ENCODE measurements at regions not wholly inside any gene's neighbourhood (a gene's known extent, or its start where the extent isn't known, plus 50 kb on each side); places are given as distances from the start of the nearest gene placed in this dataset.

GRCh38 chr2:2739231-2739795 is 408.2 kb upstream of the MYT1L start:
- no TSS peak for BruUV-seq (replicated peaks)
- Histone ChIP-seq H3K4me3 (ENCODE audit: low read depth, low read length, poor library complexity, severe bottlenecking) (no peak overlapping the region), H3K9me3 (ENCODE audit: low read length) (no peaks in the 10 kb centered on the region), H3K9me2 (ENCODE audit: insufficient read depth, low read length) (no peaks in the 10 kb centered on the region), H3K4me2 (ENCODE audit: low read length) (no peak overlapping the region), H4K20me1 (ENCODE audit: insufficient read depth, low read length) (no peaks in the 10 kb centered on the region), H3K4me1 (ENCODE audit: insufficient read depth, low read length, poor library complexity, severe bottlenecking) (no peaks in the 10 kb centered on the region), H3K79me2 (ENCODE audit: insufficient read depth, low read depth, low read length) (no peaks in the 10 kb centered on the region), H3K36me3 (ENCODE audit: insufficient read depth, low read length) (no peaks in the 10 kb centered on the region), H3K27ac (ENCODE audit: low read depth, low read length, poor library complexity, severe bottlenecking) (no peak overlapping the region), H2AFZ (ENCODE audit: low read length) (no peak overlapping the region)
- intact Hi-C loops (cut with micrococcal nuclease; ENCODE audit: unreplicated experiment) = no loop called here
- POLR2A ChIA-PET = no interaction called here
- TF ChIP-seq EZH2phosphoT487 (IDR thresholded peaks at IDR 0.05; ENCODE audit: borderline replicate concordance, low read depth, low read length) (no peak), CTCF (conservative IDR thresholded peaks at IDR 0.05; ENCODE audit: low read length) (no peak)
- DNase-seq (ENCODE audit: low spot score) = no peak
- CTCF ChIA-PET (ENCODE audit: unreplicated experiment) = no interaction called here

GRCh38 chr2:2738684-2739083 is 407.6 kb upstream of the MYT1L start:
- intact Hi-C loops (cut with micrococcal nuclease; ENCODE audit: unreplicated experiment) = no loop called here
- POLR2A ChIA-PET = no interaction called here
- H3K4me1 ChIP-seq (ENCODE audit: insufficient read depth, low read length, poor library complexity, severe bottlenecking) = no peaks in the 10 kb centered on the region
- H4K20me1 ChIP-seq (ENCODE audit: insufficient read depth, low read length) = no peaks in the 10 kb centered on the region
- BruUV-seq (replicated peaks) = no TSS peak
- no peak for TF ChIP-seq CTCF (conservative IDR thresholded peaks at IDR 0.05; ENCODE audit: low read length)
- TF ChIP-seq EZH2phosphoT487 (IDR thresholded peaks at IDR 0.05; ENCODE audit: borderline replicate concordance, low read depth, low read length) = no peak
- no peak overlapping the region for H3K4me2 ChIP-seq (ENCODE audit: low read length)
- H3K79me2 ChIP-seq (ENCODE audit: insufficient read depth, low read depth, low read length) = no peaks in the 10 kb centered on the region
- H3K9me3 ChIP-seq (ENCODE audit: low read length) = no peaks in the 10 kb centered on the region
- no peak for DNase-seq (ENCODE audit: low spot score)
- CTCF ChIA-PET (ENCODE audit: unreplicated experiment) = no interaction called here
- no peak overlapping the region for H3K4me3 ChIP-seq (ENCODE audit: low read depth, low read length, poor library complexity, severe bottlenecking)
- H3K9me2 ChIP-seq (ENCODE audit: insufficient read depth, low read length) = no peaks in the 10 kb centered on the region
- H2AFZ ChIP-seq (ENCODE audit: low read length) = no peak overlapping the region
- H3K27ac ChIP-seq (ENCODE audit: low read depth, low read length, poor library complexity, severe bottlenecking) = no peak overlapping the region
- H3K36me3 ChIP-seq (ENCODE audit: insufficient read depth, low read length) = no peaks in the 10 kb centered on the region

- Histone ChIP-seq H3K4me1 (ENCODE audit: insufficient read depth, low read length, poor library complexity, severe bottlenecking) (no peaks in the 10 kb centered on the region), H3K36me3 (ENCODE audit: insufficient read depth, low read length) (no peaks in the 10 kb centered on the region), H2AFZ (ENCODE audit: low read length) (no peak overlapping the region), H3K79me2 (ENCODE audit: insufficient read depth, low read depth, low read length) (no peaks in the 10 kb centered on the region), H3K27ac (ENCODE audit: low read depth, low read length, poor library complexity, severe bottlenecking) (no peak overlapping the region), H3K4me2 (ENCODE audit: low read length) (no peak overlapping the region), H3K9me2 (ENCODE audit: insufficient read depth, low read length) (no peaks in the 10 kb centered on the region), H3K4me3 (ENCODE audit: low read depth, low read length, poor library complexity, severe bottlenecking) (no peak overlapping the region), H4K20me1 (ENCODE audit: insufficient read depth, low read length) (no peaks in the 10 kb centered on the region), H3K9me3 (ENCODE audit: low read length) (no peaks in the 10 kb centered on the region)
- no peak for DNase-seq (ENCODE audit: low spot score)
- intact Hi-C loops (cut with micrococcal nuclease; ENCODE audit: unreplicated experiment) = no loop called here
- TF ChIP-seq CTCF (conservative IDR thresholded peaks at IDR 0.05; ENCODE audit: low read length) (no peak), EZH2phosphoT487 (IDR thresholded peaks at IDR 0.05; ENCODE audit: borderline replicate concordance, low read depth, low read length) (no peak)
- ChIA-PET POLR2A (no interaction called here), CTCF (ENCODE audit: unreplicated experiment) (no interaction called here)
- BruUV-seq (replicated peaks) = no TSS peak
These were observed 407.2 kb upstream of the MYT1L start for GRCh38 chr2:2738276-2738675.
